ENCODE measurements at regions not wholly inside any gene's neighbourhood (a gene's known extent, or its start where the extent isn't known, plus 50 kb on each side); places are given as distances from the start of the nearest gene placed in this dataset.
"Not testable (repeated sequence)": the region's sequence is repeated elsewhere in the genome, so short reads cannot be mapped to it uniquely, and the experiment has no call there.

DNA sequence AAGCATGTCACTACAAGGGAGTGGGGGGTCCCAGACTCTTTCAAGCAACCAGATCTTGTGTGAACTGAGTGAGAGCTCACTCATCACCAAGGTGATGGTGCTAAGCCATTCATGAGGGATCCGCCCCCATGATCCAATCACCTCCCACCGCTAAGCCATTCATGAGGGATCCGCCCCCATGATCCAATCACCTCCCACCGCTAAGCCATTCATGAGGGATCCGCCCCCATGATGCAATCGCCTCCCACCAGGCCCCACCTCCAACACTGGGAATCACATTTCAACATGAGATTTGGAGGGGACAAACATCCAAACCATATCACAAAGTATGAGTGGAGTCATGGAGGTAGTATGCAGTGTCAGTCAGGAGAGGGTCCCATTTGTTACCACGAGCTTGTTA is 64.8 kb upstream of the PROKR2 start:
- DNase-seq = not testable (repeated sequence)

DNA sequence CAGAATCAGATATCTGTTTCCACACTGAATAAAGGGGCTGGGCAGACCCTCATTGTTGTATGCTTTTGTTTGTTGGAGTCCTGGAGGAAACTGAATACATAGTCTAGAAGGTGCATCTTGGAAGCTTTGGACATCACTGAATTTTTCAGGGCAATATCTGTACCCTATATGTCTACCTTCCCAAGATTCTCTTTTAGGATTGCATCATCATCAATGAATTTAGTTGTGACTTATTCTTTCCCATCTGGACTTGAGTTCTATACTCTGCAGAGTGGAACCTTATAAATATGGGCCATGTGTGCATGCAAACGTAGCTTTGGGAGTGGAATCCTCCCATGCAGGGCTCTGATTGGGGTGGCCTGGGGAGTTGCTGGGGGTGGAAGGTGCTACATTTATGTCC is 60.7 kb upstream of the PROKR2 start:
- DNase-seq = no peak

DNA sequence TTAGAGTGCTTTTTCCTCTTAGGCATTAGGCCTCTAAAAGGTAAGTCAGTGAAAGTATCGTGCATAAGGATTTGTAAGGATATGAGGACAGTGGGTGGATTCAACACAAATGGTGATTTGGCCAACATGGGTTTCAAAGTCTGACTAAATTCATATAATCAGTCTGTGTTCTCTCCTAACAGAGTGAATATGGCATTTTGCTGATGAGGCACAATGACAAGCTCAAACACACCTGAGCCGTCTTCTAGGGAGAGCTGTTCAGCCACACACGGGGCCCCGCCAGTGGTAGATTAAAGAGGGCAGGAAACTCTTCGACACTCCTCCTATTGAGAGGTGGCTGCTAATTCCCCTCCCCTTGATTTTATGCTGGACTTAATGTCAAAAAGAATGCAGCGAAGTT is 59.5 kb upstream of the PROKR2 start:
- DNase-seq = no peak

DNA sequence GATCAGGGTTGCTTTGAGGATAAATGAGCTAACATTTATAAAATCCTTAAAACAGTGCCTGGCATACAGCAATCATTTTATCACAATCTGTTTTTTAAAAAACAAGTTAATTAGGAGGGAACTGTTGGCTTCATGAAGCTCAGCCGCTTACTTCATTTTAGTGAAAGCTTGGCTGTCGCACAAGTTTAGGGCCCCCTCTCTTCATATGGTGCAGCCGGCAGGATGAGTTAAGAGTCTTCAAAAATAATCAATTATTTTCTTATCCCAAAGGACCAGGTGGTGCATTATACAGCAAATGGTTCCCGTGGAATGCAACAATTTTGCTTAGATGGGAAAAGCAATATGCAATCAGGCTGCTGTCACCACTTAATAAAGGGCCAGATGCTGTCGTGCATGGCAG is 57.4 kb upstream of the PROKR2 start:
- DNase-seq = no peak

DNA sequence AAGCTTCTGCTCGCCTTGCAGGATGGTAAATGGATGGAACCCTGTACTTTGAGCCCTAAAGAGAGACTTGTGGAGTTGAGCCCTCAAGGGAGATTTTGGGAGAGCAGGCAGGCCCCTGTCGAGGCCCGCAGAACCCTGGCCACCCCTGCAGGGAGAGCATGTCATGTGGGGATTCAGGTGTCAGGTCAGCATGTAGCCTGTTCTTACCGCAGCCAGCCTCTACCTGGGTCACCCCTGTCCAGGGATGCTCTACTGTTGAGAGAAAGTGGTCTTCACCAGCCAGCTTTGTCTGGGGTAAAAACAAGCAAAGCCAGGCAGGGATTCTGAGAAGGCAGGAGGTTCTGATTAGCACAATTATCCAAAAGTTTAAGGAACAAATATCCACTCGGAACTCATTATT is 55.6 kb upstream of the PROKR2 start:
- no peak for DNase-seq

DNA sequence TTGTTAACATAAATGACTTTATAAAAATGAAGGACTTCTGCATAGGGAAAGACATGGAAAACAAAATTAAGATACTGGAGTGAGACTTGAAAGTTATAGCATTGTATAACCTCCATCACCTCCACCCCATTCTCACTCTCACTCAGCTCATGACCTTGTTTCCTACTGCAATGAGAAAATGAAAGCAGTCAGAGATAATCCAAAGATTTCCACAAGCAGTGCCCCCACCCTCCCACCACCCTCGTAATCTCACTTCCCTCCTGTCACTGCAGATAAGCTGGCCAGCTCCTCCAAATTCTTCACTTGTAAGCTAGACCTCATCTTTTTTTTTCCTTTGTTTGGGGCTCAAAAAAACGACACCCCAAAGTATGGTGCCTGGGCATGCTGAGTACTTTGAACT is 52.9 kb upstream of the PROKR2 start:
- DNase-seq = no peak

All from stimulated activated CD4-positive, alpha-beta T cell treated with anti-CD3 and anti-CD28 coated beads, Interleukin-4, amount 100 ng/mL, for 1 hour (primary cell).